NCI-H460 (cell line): ENCODE measurements at regions not wholly inside any gene's neighbourhood (a gene's known extent, or its start where the extent isn't known, plus 50 kb on each side); places are given as distances from the start of the nearest gene placed in this dataset.
"Not testable (repeated sequence)": the region's sequence is repeated elsewhere in the genome, so short reads cannot be mapped to it uniquely, and the experiment has no call there.

Source experiments
- DNase-seq: peaks from one replicate; pipeline ENCODE4 v3.0.0-alpha.2; 2016; ENCODE audit warnings: low read depth; ENCODE audit errors: extremely low read depth

GRCh38 chr11:103714246-103714645 lies 322.2 kb upstream of the DDI1 start:
- DNase-seq, result no peak

GRCh38 chr11:103716363-103716762 lies 320.1 kb upstream of the DDI1 start:
- no peak for DNase-seq

- DNase-seq, result no peak
These were observed 309.2 kb upstream of the DDI1 start for GRCh38 chr11:103727262-103727661.

- DNase-seq, result no peak
These were observed 306.8 kb upstream of the DDI1 start for GRCh38 chr11:103729617-103730016.

GRCh38 chr11:103730131-103730940 lies 306.1 kb upstream of the DDI1 start:
- no peak for DNase-seq

GRCh38 chr11:103731670-103732069 lies 304.8 kb upstream of the DDI1 start:
- no peak for DNase-seq

- DNase-seq, result no peak
These were observed 302.6 kb upstream of the DDI1 start for GRCh38 chr11:103733889-103734288.

- DNase-seq, result no peak
These were observed 300.9 kb upstream of the DDI1 start for GRCh38 chr11:103735497-103736032.

GRCh38 chr11:103736315-103737036 lies 300.0 kb upstream of the DDI1 start:
- no peak for DNase-seq

GRCh38 chr11:103737037-103737622 lies 299.3 kb upstream of the DDI1 start:
- no peak for DNase-seq

- no peak for DNase-seq
These were observed 298.7 kb upstream of the DDI1 start for GRCh38 chr11:103737747-103738146.

- not testable (repeated sequence) for DNase-seq
These were observed 297.2 kb upstream of the DDI1 start for GRCh38 chr11:103739074-103739796.

GRCh38 chr11:103744496-103745153 lies 291.8 kb upstream of the DDI1 start:
- no peak for DNase-seq

GRCh38 chr11:103749158-103749557 lies 287.3 kb upstream of the DDI1 start:
- no peak for DNase-seq

- DNase-seq, result no peak
These were observed 267.6 kb upstream of the DDI1 start for GRCh38 chr11:103768816-103769215.

GRCh38 chr11:103773059-103773458 lies 263.4 kb upstream of the DDI1 start:
- DNase-seq, result no peak

- no peak for DNase-seq
These were observed 262.9 kb upstream of the DDI1 start for GRCh38 chr11:103773537-103773936.

- DNase-seq, result no peak
These were observed 257.4 kb upstream of the DDI1 start for GRCh38 chr11:103779054-103779453.

GRCh38 chr11:103789952-103790351 lies 246.5 kb upstream of the DDI1 start:
- no peak for DNase-seq

- no peak for DNase-seq
These were observed 243.4 kb upstream of the DDI1 start for GRCh38 chr11:103792981-103793468.
